Neural progenitor cell (in vitro differentiated cells): ENCODE measurements at regions not wholly inside any gene's neighbourhood (a gene's known extent, or its start where the extent isn't known, plus 50 kb on each side); places are given as distances from the start of the nearest gene placed in this dataset.

Experiments used
- DNase-seq: peaks from one replicate; pipeline ENCODE4 v3.0.0-alpha.2; 2016; ENCODE audit warnings: low spot score
- H2AFZ ChIP-seq: fragments of 200-600 bp; sonication (generic); replicated peaks from 2 replicates; pipeline ENCODE4 v1.6.1; 2016; ENCODE audit warnings: antibody characterized with exemption
- H3F3A ChIP-seq: fragments of 200-600 bp; sonication (generic); 2 replicates; pipeline ENCODE4 v1.6.1; 2016; ENCODE audit warnings: antibody characterized with exemption, low read depth
- H3K27ac ChIP-seq: fragments of 200-600 bp; sonication (generic); 2 replicates; pipeline ENCODE4 v1.5.1; 2016; ENCODE audit warnings: mild to moderate bottlenecking
- H3K27me3 ChIP-seq: fragments of 200-600 bp; sonication (generic); 2 replicates; pipeline ENCODE4 v1.6.1; 2016; ENCODE audit warnings: mild to moderate bottlenecking, moderate library complexity
- H3K36me3 ChIP-seq: fragments of 200-600 bp; sonication (generic); 2 replicates; pipeline ENCODE4 v1.5.1; 2016
- H3K4me1 ChIP-seq: fragments of 200-600 bp; sonication (generic); 2 replicates; pipeline ENCODE4 v1.6.1; 2016; ENCODE audit warnings: mixed run types
- H3K4me2 ChIP-seq: fragments of 200-600 bp; sonication (generic); 2 replicates; pipeline ENCODE4 v1.6.1; 2016
- H3K4me3 ChIP-seq: fragments of 200-600 bp; sonication (generic); 2 replicates; pipeline ENCODE4 v1.5.1; 2016
- H3K79me2 ChIP-seq: fragments of 200-600 bp; sonication (generic); 2 replicates; pipeline ENCODE4 v1.6.1; 2016; ENCODE audit warnings: low read depth
- H3K9ac ChIP-seq: fragments of 200-600 bp; sonication (generic); 2 replicates; pipeline ENCODE4 v1.6.1; 2016
- H3K9me3 ChIP-seq: fragments of 200-600 bp; sonication (generic); 2 replicates; pipeline ENCODE4 v1.5.1; 2016; ENCODE audit warnings: low read depth
- H4K20me1 ChIP-seq: fragments of 200-600 bp; sonication (generic); 2 replicates; pipeline ENCODE4 v1.6.1; 2016; ENCODE audit warnings: low read depth
- H3K27ac Mint-ChIP-seq: 3 replicates; pipeline ENCODE4 v1.8.0; 2021; ENCODE audit warnings: mixed read lengths
- H3K27me3 Mint-ChIP-seq: 2 replicates; pipeline ENCODE4 v1.8.0; 2022; ENCODE audit warnings: low read depth, mild to moderate bottlenecking, inconsistent platforms, moderate library complexity, mixed read lengths; ENCODE audit not compliant: insufficient read depth
- H3K36me3 Mint-ChIP-seq: 3 replicates; pipeline ENCODE4 v1.8.0; 2021; ENCODE audit warnings: mixed read lengths
- H3K4me1 Mint-ChIP-seq: 3 replicates; pipeline ENCODE4 v1.8.0; 2021; ENCODE audit warnings: mixed read lengths
- H3K4me3 Mint-ChIP-seq: 3 replicates; pipeline ENCODE4 v1.8.0; 2021; ENCODE audit warnings: mild to moderate bottlenecking, moderate library complexity, mixed read lengths
- H3K9me3 Mint-ChIP-seq: 3 replicates; pipeline ENCODE4 v1.8.0; 2020; ENCODE audit warnings: mixed read lengths
- CTCF ChIP-seq: fragments of 200-600 bp; sonication (generic); IDR thresholded peaks from 2 replicates; pipeline ENCODE4 v1.5.1; 2017; ENCODE audit warnings: antibody characterized with exemption, mild to moderate bottlenecking
- EZH2 ChIP-seq: fragments of 200-600 bp; sonication (generic); IDR thresholded peaks from 2 replicates; pipeline ENCODE4 v1.6.1; 2017; ENCODE audit warnings: antibody characterized with exemption, mild to moderate bottlenecking, moderate library complexity
- EZH2phosphoT487 ChIP-seq: fragments of 200-600 bp; sonication (generic); IDR thresholded peaks from 2 replicates; pipeline ENCODE4 v1.6.1; 2017; ENCODE audit warnings: antibody characterized with exemption

GRCh38 chr16:72664509-72665408 lies 383.2 kb downstream of the ZFHX3 start:
- H2AFZ ChIP-seq = peak overlapping the region; percentile 93
- TF ChIP-seq EZH2 = no peak
- TF ChIP-seq CTCF = no peak
- no peak for TF ChIP-seq EZH2phosphoT487
- peaks cover 10% of the 10 kb centered on the region for H3K4me1 ChIP-seq
- H3K36me3 ChIP-seq = no peaks in the 10 kb centered on the region
- peak overlapping the region; percentile 96 for H3K4me2 ChIP-seq
- DNase-seq = peak; percentile 99
- H3K9me3 Mint-ChIP-seq = peaks cover 18% of the 10 kb centered on the region
- peak overlapping the region; percentile 99 for H3K4me3 Mint-ChIP-seq
- H3K4me1 Mint-ChIP-seq = peaks cover 12% of the 10 kb centered on the region
- H3K9me3 ChIP-seq = no peaks in the 10 kb centered on the region
- H3K9ac ChIP-seq = peak overlapping the region; percentile 80
- no peaks in the 10 kb centered on the region for H3K27me3 ChIP-seq
- peak overlapping the region; percentile 88 for H3K27ac ChIP-seq
- peak overlapping the region; percentile 99 for H3K27ac Mint-ChIP-seq
- peaks cover 59% of the 10 kb centered on the region for H3K79me2 ChIP-seq
- peak overlapping the region; percentile 88 for H3K4me3 ChIP-seq
- H4K20me1 ChIP-seq = no peaks in the 10 kb centered on the region
- peaks cover 19% of the 10 kb centered on the region for H3K36me3 Mint-ChIP-seq
- peaks cover 8% of the 10 kb centered on the region for H3F3A ChIP-seq
- peaks cover 2% of the 10 kb centered on the region for H3K27me3 Mint-ChIP-seq

- Mint-ChIP-seq H3K4me3 (peak overlapping the region; percentile 99), H3K4me1 (peaks cover 12% of the 10 kb centered on the region), H3K9me3 (peaks cover 16% of the 10 kb centered on the region), H3K27me3 (peaks cover 2% of the 10 kb centered on the region), H3K36me3 (peaks cover 15% of the 10 kb centered on the region), H3K27ac (peak overlapping the region; percentile 99)
- Histone ChIP-seq H3K4me1 (peaks cover 10% of the 10 kb centered on the region), H3K27ac (peak overlapping the region; percentile 88), H3K79me2 (peaks cover 65% of the 10 kb centered on the region), H3K4me3 (peak overlapping the region; percentile 88), H3K4me2 (peak overlapping the region; percentile 83), H4K20me1 (no peaks in the 10 kb centered on the region), H3F3A (peaks cover 8% of the 10 kb centered on the region), H3K36me3 (no peaks in the 10 kb centered on the region), H3K27me3 (no peaks in the 10 kb centered on the region), H3K9me3 (no peaks in the 10 kb centered on the region), H3K9ac (peak overlapping the region; percentile 50), H2AFZ (peak overlapping the region; percentile 70)
- no peak for TF ChIP-seq EZH2
- DNase-seq = no peak
Measured at GRCh38 chr16:72664056-72664508, 383.8 kb downstream of the ZFHX3 start.

GRCh38 chr16:72658888-72659717 lies 388.8 kb downstream of the ZFHX3 start:
- no peaks in the 10 kb centered on the region for H3K36me3 ChIP-seq
- H3K27ac Mint-ChIP-seq = no peak overlapping the region
- no peaks in the 10 kb centered on the region for H3K4me1 ChIP-seq
- H3K4me1 Mint-ChIP-seq = peaks cover 5% of the 10 kb centered on the region
- H3K4me3 Mint-ChIP-seq = no peak overlapping the region
- H3K27me3 Mint-ChIP-seq = no peaks in the 10 kb centered on the region
- H3K79me2 ChIP-seq = peaks cover 86% of the 10 kb centered on the region
- H3K4me3 ChIP-seq = no peak overlapping the region
- no peak overlapping the region for H2AFZ ChIP-seq
- no peak for DNase-seq
- TF ChIP-seq CTCF (no peak), EZH2 (no peak)
- no peaks in the 10 kb centered on the region for H4K20me1 ChIP-seq
- peaks cover 2% of the 10 kb centered on the region for H3F3A ChIP-seq
- no peak overlapping the region for H3K27ac ChIP-seq
- H3K9me3 Mint-ChIP-seq = peaks cover 19% of the 10 kb centered on the region
- H3K9me3 ChIP-seq = no peaks in the 10 kb centered on the region
- no peaks in the 10 kb centered on the region for H3K27me3 ChIP-seq
- no peak overlapping the region for H3K9ac ChIP-seq
- peaks cover 12% of the 10 kb centered on the region for H3K36me3 Mint-ChIP-seq
- no peak overlapping the region for H3K4me2 ChIP-seq
